GM19324 (cell line): ENCODE measurements at regions not wholly inside any gene's neighbourhood (a gene's known extent, or its start where the extent isn't known, plus 50 kb on each side); places are given as distances from the start of the nearest gene placed in this dataset.
A peak's percentile ranks its signal among the peaks of the same experiment; 100 is the strongest.

Experiments
- ATAC-seq: cut with Tn5 transposase; IDR thresholded peaks from one replicate; pipeline ENCODE4 v1.9.1; 2021; ENCODE audit warnings: mild to moderate bottlenecking, moderate library complexity; ENCODE audit not compliant: unreplicated experiment, low FRiP score

DNA sequence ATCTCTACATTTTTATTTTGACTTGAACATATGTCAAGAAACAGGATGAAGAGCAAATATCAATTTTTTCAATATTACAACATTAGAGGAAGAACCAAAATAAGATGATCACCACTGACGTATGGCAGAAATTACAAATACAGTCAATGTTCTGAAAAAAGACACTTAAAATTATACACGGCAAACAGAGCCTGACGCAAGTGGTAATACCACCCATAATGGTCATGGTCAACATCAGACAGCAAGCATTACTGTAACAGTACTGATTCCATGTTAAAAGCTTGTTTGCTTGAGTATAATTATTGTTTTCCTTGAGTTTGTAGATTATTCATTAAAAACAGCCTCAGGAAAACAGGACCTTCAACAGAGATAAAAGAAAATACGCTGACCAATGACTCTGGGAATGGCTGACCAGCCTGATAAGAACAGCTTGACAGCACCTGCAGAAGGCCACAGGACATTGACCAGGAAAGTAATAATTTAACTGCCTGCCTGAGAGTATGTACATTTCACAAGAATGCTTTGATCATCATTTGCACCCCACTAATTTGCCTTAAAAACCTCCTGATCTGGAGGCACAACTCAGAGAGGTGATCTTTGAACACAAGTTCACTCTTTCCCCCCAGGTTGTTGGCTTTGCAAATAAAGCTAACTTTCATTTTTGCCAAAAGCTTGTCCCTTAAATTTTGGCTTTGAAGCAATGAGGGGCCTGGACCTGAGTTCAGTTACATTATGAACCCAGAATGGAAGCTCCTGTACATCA lies 187.3 kb downstream of the IPO8 start:
- no peak for ATAC-seq

- no peak for ATAC-seq
These were observed 188.1 kb downstream of the IPO8 start for GRCh38 chr12:30507576-30507975.

DNA sequence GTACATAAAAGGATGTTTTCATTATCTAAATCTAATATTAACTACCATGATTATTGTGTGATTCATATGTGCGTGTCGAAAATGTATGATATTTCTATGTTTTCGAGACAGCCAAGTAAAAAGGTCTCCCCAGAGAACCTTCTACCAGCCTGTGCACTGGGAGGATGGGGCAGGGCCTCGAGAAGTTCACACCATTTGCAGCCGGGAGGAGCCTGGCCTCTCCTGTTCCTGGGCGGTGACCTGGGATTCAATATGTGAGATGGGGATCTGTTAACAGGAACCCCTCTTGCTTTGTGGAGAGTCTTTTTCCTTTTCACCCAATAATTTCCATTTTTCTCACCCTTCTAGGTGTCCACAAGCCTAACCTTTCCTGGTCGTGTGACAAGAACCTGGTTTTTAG lies 189.3 kb downstream of the IPO8 start:
- no peak for ATAC-seq

- ATAC-seq, result no peak
These were observed 194.0 kb downstream of the IPO8 start for GRCh38 chr12:30501718-30502117.

DNA sequence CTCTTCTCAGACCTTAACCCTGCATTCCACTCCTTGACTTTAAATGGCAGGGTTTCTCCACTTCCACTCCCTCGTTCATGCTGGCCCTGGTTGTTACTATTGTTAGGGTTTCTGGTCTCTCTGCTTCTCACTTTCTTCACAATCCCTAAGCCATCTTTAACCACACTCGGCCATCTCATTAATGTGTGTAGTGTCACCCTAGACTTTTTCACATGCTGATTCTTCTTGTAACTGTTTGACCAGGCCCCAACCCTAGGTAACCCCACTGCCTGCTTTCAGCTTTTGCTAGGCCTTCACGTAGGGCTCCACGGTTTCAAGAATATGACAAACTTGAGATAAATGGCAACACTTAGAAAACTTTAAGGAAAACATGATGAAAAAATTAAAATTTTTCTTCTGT lies 195.1 kb downstream of the IPO8 start:
- peak; percentile 67 for ATAC-seq

GRCh38 chr12:30485230-30485890 lies 210.3 kb downstream of the IPO8 start:
- ATAC-seq, result no peak

DNA sequence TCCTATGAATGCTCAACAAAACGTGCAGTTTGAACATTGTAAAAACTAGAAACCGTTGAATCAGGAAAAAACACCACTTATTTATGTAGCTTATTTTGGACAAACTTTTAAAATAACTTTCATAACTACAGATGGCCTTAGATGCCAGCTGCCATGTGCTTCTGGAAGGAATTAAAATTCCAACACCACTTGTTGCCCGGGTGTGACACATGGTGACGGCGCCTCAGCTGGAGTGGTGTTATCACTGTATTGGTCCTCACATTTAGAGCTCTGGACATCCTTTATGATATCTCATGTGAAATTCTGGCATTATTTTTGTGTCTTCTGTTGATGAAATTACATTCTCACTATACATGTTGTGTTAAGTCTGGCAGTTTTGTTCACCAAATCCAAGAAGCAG lies 211.0 kb downstream of the IPO8 start:
- ATAC-seq, result no peak

- no peak for ATAC-seq
These were observed 213.0 kb downstream of the IPO8 start for GRCh38 chr12:30482650-30483049.

DNA sequence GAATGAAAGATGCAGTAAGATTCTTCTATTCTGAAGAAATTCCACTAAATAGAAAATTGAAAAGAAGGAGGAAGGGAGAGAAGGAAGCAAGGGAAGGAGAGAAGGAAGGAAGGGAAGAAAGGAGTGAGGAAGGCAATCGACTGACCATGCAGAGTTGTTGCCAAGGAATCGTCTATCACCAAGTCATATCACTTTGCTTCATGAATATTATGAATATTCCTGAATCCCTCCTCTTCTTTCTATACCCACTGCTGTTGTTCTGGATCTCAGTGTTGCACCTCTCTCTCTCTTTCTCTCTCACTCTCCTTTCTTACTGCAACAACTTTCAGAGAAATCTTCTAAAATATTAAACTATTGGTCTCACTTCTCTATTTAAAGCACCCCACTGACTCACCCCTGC lies 222.4 kb downstream of the IPO8 start:
- ATAC-seq, result no peak

DNA sequence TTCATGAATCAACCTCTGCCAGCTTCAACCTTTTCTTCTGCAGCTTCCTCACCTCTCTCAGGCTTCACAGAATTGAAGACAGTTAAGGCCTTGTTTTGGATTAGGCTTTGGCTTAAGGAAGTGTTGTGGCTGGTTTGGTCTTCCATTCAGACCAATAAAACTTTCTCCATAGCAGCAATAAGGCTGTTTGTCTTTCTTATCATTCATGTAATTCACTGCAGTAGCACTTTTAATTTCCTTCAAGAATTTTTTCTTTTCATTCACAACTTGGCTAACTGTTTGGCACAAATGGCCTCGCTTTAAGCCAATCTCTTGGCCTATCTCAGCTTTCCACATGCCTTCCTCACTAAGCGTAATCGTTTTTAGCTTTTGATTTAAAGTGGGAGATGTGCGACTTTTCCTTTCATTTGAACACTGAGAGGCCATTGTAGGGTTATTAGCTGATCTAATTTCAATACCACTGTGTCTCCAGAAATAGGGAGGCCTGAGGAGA lies 229.5 kb downstream of the IPO8 start:
- ATAC-seq, result no peak

DNA sequence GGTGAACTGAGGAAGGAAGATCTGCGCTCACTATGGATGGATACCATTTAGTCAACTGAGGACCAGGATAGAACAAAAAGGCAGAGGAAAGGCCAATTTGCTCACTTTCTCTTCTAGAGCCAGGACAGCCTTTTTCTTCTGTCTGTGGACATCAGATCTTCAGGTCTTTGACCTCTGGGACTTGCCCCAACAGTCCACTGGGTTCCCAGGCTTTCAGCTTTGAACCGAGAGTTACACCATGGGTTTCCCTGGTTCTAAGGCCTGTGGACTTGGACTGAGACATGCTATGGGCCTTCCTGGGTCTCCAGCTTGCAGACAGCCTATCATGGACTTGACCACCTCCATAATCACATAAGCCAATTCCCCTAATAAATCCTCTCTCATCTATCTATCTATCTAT lies 232.0 kb downstream of the IPO8 start:
- no peak for ATAC-seq

GRCh38 chr12:30462249-30462648 lies 233.4 kb downstream of the IPO8 start:
- no peak for ATAC-seq

- ATAC-seq, result no peak
These were observed 234.5 kb downstream of the IPO8 start for GRCh38 chr12:30461026-30461615.

DNA sequence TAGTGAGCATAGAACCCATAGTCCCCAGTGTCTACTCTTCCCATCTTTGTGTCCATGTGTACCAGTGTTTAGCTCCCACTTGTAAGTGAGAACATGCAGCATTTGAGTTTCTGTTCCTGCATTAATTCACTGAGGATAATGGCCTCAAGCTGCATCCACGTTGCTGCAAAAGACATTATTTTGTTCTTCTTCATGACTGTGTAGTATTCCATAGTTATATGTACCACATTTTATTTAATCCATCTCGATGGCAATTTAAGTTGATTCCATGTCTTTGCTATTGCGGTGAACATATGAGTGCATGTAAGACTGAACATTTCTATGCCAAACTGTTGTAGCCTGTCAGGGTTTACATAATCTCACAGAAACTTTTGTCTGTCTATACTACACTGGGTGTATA lies 237.2 kb downstream of the IPO8 start:
- no peak for ATAC-seq

GRCh38 chr12:30457621-30458289 lies 237.9 kb downstream of the IPO8 start:
- ATAC-seq, result no peak

GRCh38 chr12:30450872-30451271 lies 244.8 kb downstream of the IPO8 start:
- ATAC-seq, result no peak

GRCh38 chr12:30450226-30450625 lies 245.4 kb downstream of the IPO8 start:
- ATAC-seq, result no peak

DNA sequence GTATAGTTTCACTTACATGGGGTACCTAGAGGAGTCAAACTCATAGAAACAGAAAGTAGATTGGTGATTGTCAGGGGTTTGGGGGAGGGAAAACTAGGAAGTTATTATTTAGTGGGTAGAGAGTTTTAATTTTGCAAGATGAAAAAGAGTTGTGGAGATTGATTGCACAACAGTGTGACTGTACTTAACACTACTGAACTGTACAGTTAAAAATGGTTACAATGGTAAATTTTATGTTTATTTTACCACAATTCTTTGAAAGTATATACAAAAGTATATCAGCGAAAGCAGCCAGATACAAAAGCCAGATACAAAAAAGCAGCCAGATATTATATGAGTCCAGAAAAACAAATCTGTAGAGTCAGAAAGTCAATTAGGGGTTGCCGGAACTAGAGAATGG lies 247.6 kb downstream of the IPO8 start:
- ATAC-seq, result no peak

GRCh38 chr12:30447061-30447750 lies 248.5 kb downstream of the IPO8 start:
- no peak for ATAC-seq

GRCh38 chr12:30442461-30442860 lies 253.2 kb downstream of the IPO8 start:
- ATAC-seq, result no peak
